Smooth muscle cell (in vitro differentiated cells): ENCODE measurements at regions not wholly inside any gene's neighbourhood (a gene's known extent, or its start where the extent isn't known, plus 50 kb on each side); places are given as distances from the start of the nearest gene placed in this dataset.

Experiments
- DNase-seq: peaks from one replicate; lab custom pipeline; 2025; ENCODE audit not compliant: unreplicated experiment; lab: John Stamatoyannopoulos, UW
- H2AFZ ChIP-seq: fragments of 200-600 bp; sonication (generic); 2 replicates; pipeline ENCODE4 v1.6.0; 2016; ENCODE audit warnings: antibody characterized with exemption, low read depth, mild to moderate bottlenecking
- H3F3A ChIP-seq: fragments of 200-600 bp; sonication (generic); 2 replicates; pipeline ENCODE4 v1.6.0; 2017; ENCODE audit warnings: antibody characterized with exemption, low read depth
- H3K27ac ChIP-seq: fragments of 200-600 bp; sonication (generic); 2 replicates; pipeline ENCODE4 v1.5.1; 2016; ENCODE audit warnings: low read depth, mild to moderate bottlenecking
- H3K27me3 ChIP-seq: fragments of 200-600 bp; sonication (generic); 2 replicates; pipeline ENCODE4 v1.6.1; 2016; ENCODE audit warnings: low read depth, mild to moderate bottlenecking
- H3K36me3 ChIP-seq: fragments of 200-600 bp; sonication (generic); 2 replicates; pipeline ENCODE4 v1.5.1; 2016; ENCODE audit warnings: low read depth
- H3K4me1 ChIP-seq: fragments of 200-600 bp; sonication (generic); 2 replicates; pipeline ENCODE4 v1.5.1; 2016; ENCODE audit warnings: low read depth
- H3K4me2 ChIP-seq: fragments of 200-600 bp; sonication (generic); 2 replicates; pipeline ENCODE4 v1.6.0; 2016; ENCODE audit warnings: mild to moderate bottlenecking
- H3K4me3 ChIP-seq: fragments of 200-600 bp; sonication (generic); 2 replicates; pipeline ENCODE4 v1.5.1; 2016; ENCODE audit warnings: mild to moderate bottlenecking
- H3K79me2 ChIP-seq: fragments of 200-600 bp; sonication (generic); 2 replicates; pipeline ENCODE4 v1.6.0; 2016; ENCODE audit warnings: low read depth, mild to moderate bottlenecking
- H3K9ac ChIP-seq: fragments of 200-600 bp; sonication (generic); 2 replicates; pipeline ENCODE4 v1.6.0; 2016; ENCODE audit warnings: low read depth
- H3K9me3 ChIP-seq: fragments of 200-600 bp; sonication (generic); replicated peaks from 2 replicates; pipeline ENCODE4 v1.5.1; 2016; ENCODE audit warnings: low read depth
- H4K20me1 ChIP-seq: fragments of 200-600 bp; sonication (generic); 2 replicates; pipeline ENCODE4 v1.6.0; 2016; ENCODE audit warnings: low read depth
- WGBS: methylation state at CpG from one replicate; pipeline ENCODE4 v1.1.7; 2016; ENCODE audit warnings: low lambda C conversion rate; 5-methylcytosine and 5-hydroxymethylcytosine counted together
- TF ChIP-seq, protein P1 (sequence below): fragments of 200-600 bp; sonication (generic); IDR thresholded peaks from 2 replicates; pipeline ENCODE4 v1.5.1; 2017; ENCODE audit warnings: borderline replicate concordance, mild to moderate bottlenecking, antibody characterized with exemption; ENCODE audit not compliant: insufficient read depth, poor library complexity, severe bottlenecking

- Histone ChIP-seq H3K27ac (no peak overlapping the region), H3K4me3 (no peak overlapping the region), H3K27me3 (no peaks in the 10 kb centered on the region), H3K79me2 (no peaks in the 10 kb centered on the region), H4K20me1 (no peaks in the 10 kb centered on the region), H3K9ac (no peak overlapping the region), H3K4me2 (no peak overlapping the region), H3K9me3 (no peaks in the 10 kb centered on the region), H3K36me3 (no peaks in the 10 kb centered on the region), H3K4me1 (no peaks in the 10 kb centered on the region), H3F3A (no peaks in the 10 kb centered on the region), H2AFZ (no peak overlapping the region)
- DNase-seq: no peak
- TF ChIP-seq, protein P1, sequence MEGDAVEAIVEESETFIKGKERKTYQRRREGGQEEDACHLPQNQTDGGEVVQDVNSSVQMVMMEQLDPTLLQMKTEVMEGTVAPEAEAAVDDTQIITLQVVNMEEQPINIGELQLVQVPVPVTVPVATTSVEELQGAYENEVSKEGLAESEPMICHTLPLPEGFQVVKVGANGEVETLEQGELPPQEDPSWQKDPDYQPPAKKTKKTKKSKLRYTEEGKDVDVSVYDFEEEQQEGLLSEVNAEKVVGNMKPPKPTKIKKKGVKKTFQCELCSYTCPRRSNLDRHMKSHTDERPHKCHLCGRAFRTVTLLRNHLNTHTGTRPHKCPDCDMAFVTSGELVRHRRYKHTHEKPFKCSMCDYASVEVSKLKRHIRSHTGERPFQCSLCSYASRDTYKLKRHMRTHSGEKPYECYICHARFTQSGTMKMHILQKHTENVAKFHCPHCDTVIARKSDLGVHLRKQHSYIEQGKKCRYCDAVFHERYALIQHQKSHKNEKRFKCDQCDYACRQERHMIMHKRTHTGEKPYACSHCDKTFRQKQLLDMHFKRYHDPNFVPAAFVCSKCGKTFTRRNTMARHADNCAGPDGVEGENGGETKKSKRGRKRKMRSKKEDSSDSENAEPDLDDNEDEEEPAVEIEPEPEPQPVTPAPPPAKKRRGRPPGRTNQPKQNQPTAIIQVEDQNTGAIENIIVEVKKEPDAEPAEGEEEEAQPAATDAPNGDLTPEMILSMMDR: no peak
Observed at GRCh38 chr9:103889989-103890388, 204.1 kb upstream of the SMC2 start.

DNA sequence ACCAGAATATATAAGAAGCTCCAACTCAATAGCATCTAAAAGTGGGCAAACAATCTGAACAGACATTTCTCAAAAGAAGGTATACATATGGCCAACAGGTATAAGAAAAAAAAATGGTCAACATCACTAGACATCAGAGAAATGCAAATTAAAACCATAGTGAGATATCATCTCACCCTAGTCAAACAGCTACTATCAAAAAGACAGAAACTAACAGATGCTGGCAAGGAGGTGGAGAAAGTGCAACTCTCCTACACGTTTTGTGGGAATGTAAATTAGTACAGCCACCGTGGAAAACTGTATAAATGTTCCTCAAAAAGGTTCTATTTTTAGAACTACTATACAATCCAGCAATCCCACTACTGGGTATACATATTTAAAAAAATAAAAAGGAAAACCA, 199.9 kb upstream of the SMC2 start:
- no peaks in the 10 kb centered on the region for H3K4me1 ChIP-seq
- no peaks in the 10 kb centered on the region for H3K36me3 ChIP-seq
- TF ChIP-seq, protein P1: no peak
- H3K4me3 ChIP-seq: no peak overlapping the region
- no peak for DNase-seq
- no peak overlapping the region for H3K4me2 ChIP-seq
- WGBS: 56% methylated on average over 2 of the region's 2 CpGs
- H3K9ac ChIP-seq: no peak overlapping the region
- no peak overlapping the region for H3K27ac ChIP-seq
- H3K9me3 ChIP-seq: no peaks in the 10 kb centered on the region
- no peaks in the 10 kb centered on the region for H3F3A ChIP-seq
- no peaks in the 10 kb centered on the region for H3K79me2 ChIP-seq
- H4K20me1 ChIP-seq: no peaks in the 10 kb centered on the region
- H2AFZ ChIP-seq: no peak overlapping the region
- no peaks in the 10 kb centered on the region for H3K27me3 ChIP-seq

DNA sequence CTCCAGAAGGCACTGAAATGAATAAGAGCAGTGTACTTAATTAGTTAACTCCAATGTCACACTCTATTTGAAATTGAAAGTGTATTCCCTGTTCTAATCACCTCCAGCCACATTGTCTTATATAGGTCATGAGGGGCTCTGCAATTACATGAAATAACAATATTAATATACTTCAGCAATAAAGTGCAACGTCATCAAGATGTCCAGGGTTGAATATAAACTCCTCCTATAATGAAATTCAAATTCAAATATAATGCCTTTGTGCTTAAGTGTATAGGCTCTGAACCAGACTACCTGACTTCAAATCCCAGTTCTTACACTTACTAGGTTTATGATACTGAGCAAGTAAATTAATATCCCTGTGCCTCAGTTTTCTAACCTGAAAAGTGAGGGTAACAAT, 195.6 kb upstream of the SMC2 start:
- TF ChIP-seq, protein P1: no peak
- Histone ChIP-seq H3K27me3 (no peaks in the 10 kb centered on the region), H3K79me2 (no peaks in the 10 kb centered on the region), H3K9me3 (no peaks in the 10 kb centered on the region), H3F3A (no peaks in the 10 kb centered on the region), H3K9ac (no peak overlapping the region), H3K4me1 (no peaks in the 10 kb centered on the region), H3K36me3 (no peaks in the 10 kb centered on the region), H3K27ac (no peak overlapping the region), H3K4me3 (no peak overlapping the region), H4K20me1 (no peaks in the 10 kb centered on the region), H2AFZ (no peak overlapping the region), H3K4me2 (no peak overlapping the region)
- DNase-seq: no peak
- 30% methylated on average over 1 of the region's 1 CpG for WGBS

GRCh38 chr9:103899866-103900265, 194.2 kb upstream of the SMC2 start:
- 75% methylated on average over 1 of the region's 1 CpG for WGBS
- DNase-seq: no peak
- H3K27ac ChIP-seq: no peak overlapping the region

More at GRCh38 chr9:103899866-103900265, 194.2 kb upstream of the SMC2 start:
- H2AFZ ChIP-seq: no peak overlapping the region
- H4K20me1 ChIP-seq: no peaks in the 10 kb centered on the region
- no peak overlapping the region for H3K4me3 ChIP-seq
- no peaks in the 10 kb centered on the region for H3K27me3 ChIP-seq
- no peaks in the 10 kb centered on the region for H3K36me3 ChIP-seq
- TF ChIP-seq, protein P1: no peak
- no peaks in the 10 kb centered on the region for H3F3A ChIP-seq
- no peaks in the 10 kb centered on the region for H3K79me2 ChIP-seq
- no peaks in the 10 kb centered on the region for H3K9me3 ChIP-seq
- H3K4me2 ChIP-seq: no peak overlapping the region
- no peak overlapping the region for H3K9ac ChIP-seq
- no peaks in the 10 kb centered on the region for H3K4me1 ChIP-seq
